ENCODE measurements at regions not wholly inside any gene's neighbourhood (a gene's known extent, or its start where the extent isn't known, plus 50 kb on each side); places are given as distances from the start of the nearest gene placed in this dataset.
"Not testable (repeated sequence)": the region's sequence is repeated elsewhere in the genome, so short reads cannot be mapped to it uniquely, and the experiment has no call there.

- DNase-seq: no peak
Observed at GRCh38 chr1:101484689-101485338, 248.0 kb downstream of the S1PR1 start.

GRCh38 chr1:101485712-101486111 is 248.9 kb downstream of the S1PR1 start:
- no peak for DNase-seq

- not testable (repeated sequence) for DNase-seq
Observed at GRCh38 chr1:101492144-101492543, 255.3 kb downstream of the S1PR1 start.

GRCh38 chr1:101493920-101494319 is 257.1 kb downstream of the S1PR1 start:
- DNase-seq: not testable (repeated sequence)

- no peak for DNase-seq
Observed at GRCh38 chr1:101496109-101496508, 259.3 kb downstream of the S1PR1 start.

- no peak for DNase-seq
Observed at GRCh38 chr1:101497881-101498559, 261.2 kb downstream of the S1PR1 start.

GRCh38 chr1:101504106-101504505 is 267.3 kb downstream of the S1PR1 start:
- not testable (repeated sequence) for DNase-seq

GRCh38 chr1:101505240-101505639 is 268.4 kb downstream of the S1PR1 start:
- not testable (repeated sequence) for DNase-seq

GRCh38 chr1:101506541-101507164 is 269.8 kb downstream of the S1PR1 start:
- DNase-seq: peak; percentile 18

- peak; percentile 6 for DNase-seq
Observed at GRCh38 chr1:101507547-101507971, 270.7 kb downstream of the S1PR1 start.

- DNase-seq: no peak
Observed at GRCh38 chr1:101508913-101509312, 272.1 kb downstream of the S1PR1 start.

- DNase-seq: no peak
Observed at GRCh38 chr1:101509370-101509769, 272.6 kb downstream of the S1PR1 start.

- no peak for DNase-seq
Observed at GRCh38 chr1:101511202-101511891, 274.5 kb downstream of the S1PR1 start.

- DNase-seq: no peak
Observed at GRCh38 chr1:101520302-101520701, 283.5 kb downstream of the S1PR1 start.

GRCh38 chr1:101522486-101522885 is 285.7 kb downstream of the S1PR1 start:
- no peak for DNase-seq

GRCh38 chr1:101526813-101527212 is 290.0 kb downstream of the S1PR1 start:
- no peak for DNase-seq

GRCh38 chr1:101532377-101532776 is 295.6 kb downstream of the S1PR1 start:
- DNase-seq: no peak

- DNase-seq: no peak
Observed at GRCh38 chr1:101540161-101540560, 303.3 kb downstream of the S1PR1 start.

- DNase-seq: no peak
Observed at GRCh38 chr1:101546885-101547284, 310.1 kb downstream of the S1PR1 start.

- no peak for DNase-seq
Observed at GRCh38 chr1:101547357-101547756, 310.5 kb downstream of the S1PR1 start.

- no peak for DNase-seq
Observed at GRCh38 chr1:101548376-101548775, 311.6 kb downstream of the S1PR1 start.

GRCh38 chr1:101550581-101550980 is 313.8 kb downstream of the S1PR1 start:
- no peak for DNase-seq

GRCh38 chr1:101566883-101567538 is 330.2 kb downstream of the S1PR1 start:
- no peak for DNase-seq
